GM19238 (cell line): ENCODE measurements at regions not wholly inside any gene's neighbourhood (a gene's known extent, or its start where the extent isn't known, plus 50 kb on each side); places are given as distances from the start of the nearest gene placed in this dataset.
A peak's percentile ranks its signal among the peaks of the same experiment; 100 is the strongest.

Experiments
- DNase-seq: peaks from one replicate; pipeline ENCODE4 v3.0.0; 2011; ENCODE audit warnings: low spot score; ENCODE audit not compliant: insufficient read length

DNA sequence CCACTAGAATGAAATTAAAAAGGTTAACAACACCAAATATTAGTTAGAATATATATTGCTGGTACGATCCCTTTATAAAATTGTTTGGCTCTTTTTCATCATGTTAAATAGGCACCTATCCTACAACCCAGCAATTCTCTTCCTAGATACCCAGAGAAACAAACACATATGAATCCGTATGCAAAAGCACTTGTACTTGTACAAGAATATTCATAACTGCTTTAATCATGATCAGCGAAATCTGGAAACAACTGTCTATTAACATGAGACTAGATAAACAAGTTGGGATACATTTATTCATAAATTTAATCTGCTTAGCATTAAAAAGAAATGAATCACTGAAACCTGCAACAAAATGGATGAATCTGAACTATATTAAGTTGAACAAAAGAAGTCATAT is 113.7 kb upstream of the MAP1B start:
- DNase-seq: no peak

GRCh38 chr5:71996789-71997188 is 110.5 kb upstream of the MAP1B start:
- no peak for DNase-seq

GRCh38 chr5:71998746-71999145 is 108.5 kb upstream of the MAP1B start:
- no peak for DNase-seq

DNA sequence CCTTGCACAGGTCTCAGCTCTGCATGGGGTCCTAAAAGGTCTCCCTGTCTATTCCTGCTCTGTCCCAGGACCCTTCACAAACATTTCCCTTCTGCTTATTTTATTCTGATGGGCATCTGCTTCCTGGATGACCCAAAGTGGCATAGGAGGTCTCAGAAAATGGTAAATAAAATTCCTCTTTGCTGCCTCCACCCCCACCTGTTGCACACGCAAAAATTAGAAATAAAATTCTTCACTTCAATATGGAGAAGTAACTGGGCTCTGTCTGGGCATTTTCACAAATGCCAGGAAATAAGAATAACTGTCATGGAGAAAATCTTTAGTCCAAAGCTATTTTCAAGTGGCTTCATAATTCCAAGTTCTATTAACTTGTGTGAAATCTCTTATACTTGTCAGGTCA is 106.6 kb upstream of the MAP1B start:
- DNase-seq: no peak

GRCh38 chr5:72005671-72006070 is 101.6 kb upstream of the MAP1B start:
- DNase-seq: no peak

DNA sequence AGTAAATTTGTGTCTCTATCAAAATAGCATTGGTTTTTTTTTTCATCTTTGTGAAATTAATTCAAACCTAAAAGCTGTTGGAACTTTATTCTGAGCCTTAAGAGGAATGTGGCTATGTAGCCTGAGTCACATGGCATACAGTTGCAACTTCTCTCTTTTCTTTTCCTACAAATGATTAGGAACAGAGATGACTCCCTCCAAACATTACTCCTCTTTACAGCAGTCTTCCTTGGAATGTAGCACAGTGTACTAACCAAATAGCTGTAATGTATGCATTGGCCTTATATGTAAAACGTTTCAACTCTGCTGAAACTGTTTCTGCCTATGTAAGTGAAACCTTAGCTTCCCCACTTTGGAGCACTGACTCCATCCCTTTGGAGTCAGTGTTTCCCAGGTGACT is 100.9 kb upstream of the MAP1B start:
- DNase-seq: no peak

GRCh38 chr5:72007336-72008111 is 99.8 kb upstream of the MAP1B start:
- no peak for DNase-seq

DNA sequence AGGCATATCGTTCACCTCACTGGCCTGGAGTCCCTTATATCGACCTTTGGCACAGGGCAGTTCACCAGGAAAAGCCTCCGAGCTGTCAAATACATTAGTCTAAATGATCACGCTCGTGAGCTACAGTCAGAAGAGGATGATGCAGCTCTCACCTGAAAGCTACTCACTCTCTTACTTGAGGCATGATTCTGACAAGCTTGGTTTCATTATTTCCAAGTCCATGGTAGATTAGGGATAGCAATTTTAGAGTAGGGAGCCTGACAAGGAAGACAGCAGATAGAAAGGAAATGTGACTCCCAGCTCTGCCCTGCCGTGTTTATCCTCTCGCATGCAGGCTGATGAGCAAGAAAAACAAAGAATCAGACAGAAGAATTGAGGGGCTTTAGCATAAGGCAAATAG is 98.0 kb upstream of the MAP1B start:
- no peak for DNase-seq

- no peak for DNase-seq
Observed at GRCh38 chr5:72010430-72010829, 96.8 kb upstream of the MAP1B start.

DNA sequence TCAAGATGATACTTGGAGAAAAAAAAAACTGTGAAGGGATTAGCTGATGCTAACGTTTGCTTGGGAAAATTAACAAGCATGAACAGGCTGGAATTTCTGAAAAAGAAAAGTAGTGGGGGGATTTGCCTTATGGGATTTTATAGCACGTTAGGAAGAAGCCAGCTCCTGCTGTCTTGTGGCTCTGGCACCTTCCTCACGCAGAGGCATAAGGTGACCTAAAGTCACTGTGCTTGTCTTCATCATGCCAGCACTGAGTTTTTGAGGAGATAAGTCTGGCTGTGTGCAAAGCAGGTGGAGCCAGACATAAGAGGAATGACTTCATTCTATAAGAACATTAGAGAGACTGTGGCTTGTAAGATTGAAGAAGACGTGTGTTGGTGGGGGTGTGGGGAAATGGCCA is 94.4 kb upstream of the MAP1B start:
- no peak for DNase-seq

DNA sequence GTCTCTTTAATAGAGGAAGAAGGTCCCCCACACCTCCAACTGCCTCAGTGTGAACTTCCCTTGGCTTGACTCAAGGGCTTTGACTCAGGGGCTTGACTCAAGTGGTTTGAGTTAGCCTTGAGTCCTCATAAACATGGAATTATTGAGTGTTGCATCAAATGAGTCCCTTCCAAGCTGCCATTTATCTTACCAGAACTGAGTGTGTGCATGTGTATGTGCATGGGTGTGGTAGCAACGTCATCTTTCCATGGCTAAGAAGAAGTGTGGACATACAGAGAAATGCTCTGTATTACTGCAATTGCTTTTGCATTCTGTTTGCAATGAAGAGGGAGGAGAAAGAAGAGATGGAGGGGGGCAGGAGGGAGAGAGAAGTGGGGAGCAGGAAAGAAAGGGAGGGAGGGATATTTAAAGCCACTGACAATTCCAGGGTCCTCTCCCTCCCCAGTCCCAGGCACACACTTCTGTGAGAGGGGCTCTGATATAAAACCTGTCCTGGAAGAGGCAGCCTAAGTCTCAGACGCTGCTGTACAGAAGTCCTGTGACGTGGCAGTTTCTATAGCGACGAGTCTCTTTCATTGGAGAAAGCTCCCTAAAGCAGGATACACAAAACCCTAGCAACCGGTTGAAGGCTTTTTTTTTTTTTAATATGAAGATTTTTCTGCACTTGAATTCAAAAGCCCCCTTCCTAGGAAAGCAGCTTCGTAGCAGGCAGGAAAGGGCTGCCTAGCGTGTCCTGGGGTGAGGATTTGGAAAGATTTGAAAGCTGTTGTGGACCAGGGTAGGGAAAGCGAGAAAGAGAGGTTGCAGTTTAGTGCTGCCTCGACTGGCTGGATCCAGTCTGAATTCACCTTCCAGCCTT is 93.3 kb upstream of the MAP1B start:
- DNase-seq: no peak

- DNase-seq: no peak
Observed at GRCh38 chr5:72015103-72015548, 92.1 kb upstream of the MAP1B start.

DNA sequence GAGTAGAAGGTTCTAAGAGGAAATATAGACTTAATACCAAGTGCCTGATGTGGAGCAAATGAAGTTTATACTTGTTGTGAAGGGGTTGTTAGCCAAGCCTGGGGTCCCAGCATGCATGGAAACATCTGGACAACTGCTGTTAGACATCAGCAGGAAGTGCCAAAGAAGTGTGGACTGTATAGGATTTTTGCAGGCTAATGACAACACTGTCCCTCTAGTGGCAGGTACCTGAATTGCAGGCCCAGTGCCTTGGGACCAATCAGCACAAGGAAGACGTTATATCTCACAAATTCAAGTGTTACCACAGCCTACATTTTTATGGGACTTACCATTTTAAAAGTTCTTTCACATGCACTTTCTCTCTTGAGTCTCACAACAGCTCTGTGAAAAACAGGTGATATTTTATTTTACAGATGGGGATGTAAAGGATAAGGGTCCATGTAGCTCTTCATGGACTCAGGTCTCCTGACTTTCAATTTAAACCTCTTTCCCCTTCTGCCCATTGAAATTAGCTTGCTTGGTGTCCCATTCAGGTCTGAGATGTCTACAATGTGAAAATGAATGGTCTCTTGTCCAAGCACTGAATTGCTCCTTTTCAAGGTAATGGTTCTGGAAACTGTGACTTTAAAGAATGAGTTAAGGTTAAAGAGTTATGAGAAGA is 89.0 kb upstream of the MAP1B start:
- peak; percentile 26 for DNase-seq

DNA sequence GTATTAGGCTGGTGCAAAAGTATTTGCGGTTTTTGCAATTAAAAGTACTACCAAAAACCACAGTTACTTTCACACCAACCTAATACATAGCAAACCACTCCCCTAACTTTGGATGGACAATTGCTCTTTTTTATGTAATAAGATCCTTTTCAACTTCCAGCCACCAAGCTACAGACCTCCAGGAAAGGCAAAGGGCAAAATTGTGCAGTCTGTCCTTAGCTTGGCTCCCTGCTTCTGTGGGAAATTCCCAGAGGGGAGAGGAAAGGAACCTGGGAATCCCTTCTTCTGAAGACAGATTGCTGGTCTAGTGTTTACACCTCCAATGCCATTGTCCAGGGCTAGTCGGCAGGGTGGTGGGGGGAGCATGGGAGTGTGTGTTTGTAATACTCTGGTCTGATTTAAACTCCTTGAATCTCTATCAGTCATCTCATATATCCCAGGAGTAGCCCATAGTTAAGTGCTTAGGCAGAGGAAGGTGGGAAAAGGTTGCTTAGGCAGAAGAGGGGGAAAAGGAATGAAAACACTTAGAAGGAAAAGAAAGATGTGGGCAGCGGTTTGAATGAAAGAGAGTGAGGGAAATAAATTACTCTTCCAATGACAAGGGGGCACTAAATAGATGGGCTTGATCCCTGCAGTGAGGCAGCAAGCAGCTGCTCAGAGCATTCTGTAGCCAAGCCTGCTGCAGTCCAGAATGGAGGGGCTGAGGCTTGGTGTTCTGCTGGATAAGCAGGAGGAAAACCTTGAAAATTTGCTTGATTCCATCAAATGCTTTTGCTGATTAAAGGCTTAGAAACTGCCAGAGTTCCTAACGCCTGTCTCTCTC is 86.9 kb upstream of the MAP1B start:
- no peak for DNase-seq

GRCh38 chr5:72021651-72022357 is 85.5 kb upstream of the MAP1B start:
- no peak for DNase-seq

DNA sequence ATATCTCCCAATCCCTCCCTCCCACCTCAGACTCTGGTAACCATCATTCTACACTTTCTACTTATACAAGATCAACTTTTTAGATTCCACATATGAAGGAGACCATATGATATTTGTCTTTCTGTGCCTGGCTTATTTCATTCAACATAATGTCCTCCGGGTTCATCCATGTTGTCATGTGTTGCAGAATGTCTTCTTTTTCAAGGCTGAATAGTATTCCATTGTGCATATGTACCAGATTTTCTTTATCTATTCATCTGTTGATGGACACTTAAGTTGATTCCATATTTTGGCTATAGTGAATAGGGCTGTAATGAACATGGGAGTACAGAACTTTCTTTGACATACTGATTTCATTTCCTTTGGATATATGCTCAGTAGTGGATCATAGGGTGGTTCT is 78.9 kb upstream of the MAP1B start:
- no peak for DNase-seq

DNA sequence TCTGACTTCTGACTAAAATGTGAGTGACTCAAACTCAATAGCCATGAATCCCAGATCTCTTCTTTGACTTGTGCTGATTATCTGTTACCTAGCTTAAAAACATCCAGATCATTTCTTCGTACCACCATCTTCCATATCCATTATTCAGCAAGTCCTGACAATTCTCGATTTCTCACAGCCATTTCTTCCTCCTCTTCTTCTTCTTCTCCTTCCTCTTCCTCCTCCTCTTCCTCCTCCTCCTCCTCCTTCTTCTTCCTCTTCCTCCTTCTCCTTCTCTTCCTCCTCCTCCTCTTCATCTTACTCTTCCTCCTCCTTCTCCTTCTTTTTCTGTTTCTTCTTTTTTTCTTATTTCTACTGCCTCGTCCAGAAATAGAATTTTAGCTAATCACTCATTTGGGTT is 77.0 kb upstream of the MAP1B start:
- DNase-seq: no peak

DNA sequence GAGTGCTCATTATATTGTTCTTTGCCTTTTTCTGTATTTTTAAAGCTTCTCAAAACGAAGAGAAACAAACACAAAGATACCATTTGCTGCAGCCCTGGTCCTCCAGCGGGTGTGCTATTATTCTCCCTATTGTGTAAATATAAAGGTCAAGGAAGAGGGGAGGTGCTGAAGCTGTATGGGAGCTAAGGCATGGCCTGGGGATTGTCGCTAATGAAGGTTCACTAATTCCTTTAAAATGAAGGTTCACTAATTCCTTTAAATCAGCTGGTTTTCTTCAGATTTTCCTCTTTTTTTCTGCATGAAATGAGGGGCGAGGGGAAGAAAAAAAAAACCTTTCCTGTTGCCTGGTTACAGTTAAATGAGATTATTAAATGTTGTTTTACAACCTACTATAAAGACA is 74.5 kb upstream of the MAP1B start:
- no peak for DNase-seq

DNA sequence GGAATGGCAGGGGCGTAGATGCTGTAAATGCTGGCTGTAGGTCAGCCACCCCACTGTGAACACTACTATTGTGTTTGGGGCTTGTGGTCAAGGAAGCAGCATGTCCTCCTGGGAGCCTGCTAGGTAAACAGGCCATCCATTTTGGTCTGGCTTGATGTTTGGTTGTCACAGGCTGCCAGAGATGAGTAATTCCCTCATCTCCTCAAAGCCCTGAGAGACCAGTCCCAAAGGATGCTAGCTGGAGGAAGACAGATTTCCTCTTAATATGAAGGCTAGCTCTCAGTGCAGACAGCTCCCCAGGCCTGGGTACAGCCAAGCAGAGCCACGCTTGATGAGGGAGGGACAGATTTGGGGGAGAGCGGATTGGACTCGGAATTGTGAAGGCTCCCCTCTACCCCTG is 72.5 kb upstream of the MAP1B start:
- no peak for DNase-seq

- no peak for DNase-seq
Observed at GRCh38 chr5:72035831-72036230, 71.4 kb upstream of the MAP1B start.

- no peak for DNase-seq
Observed at GRCh38 chr5:72036951-72037350, 70.3 kb upstream of the MAP1B start.
